Mammary epithelial cell (primary cell): ENCODE measurements at regions not wholly inside any gene's neighbourhood (a gene's known extent, or its start where the extent isn't known, plus 50 kb on each side); places are given as distances from the start of the nearest gene placed in this dataset.

ENCODE experiments used
- CTCF ChIP-seq, 2 donors: IDR thresholded peaks in 1 of 2; conservative IDR thresholded peaks in 1 of 2; 2 replicates each; pipeline ENCODE4 v1.5.1; 2011 to 2012; ENCODE audit warnings: inconsistent platforms in 2 of 2, low read length in 2 of 2, mild to moderate bottlenecking in 2 of 2, control low read depth in 1 of 2, low read depth in 1 of 2; ENCODE audit not compliant: insufficient read depth in 1 of 2; ENCODE audit errors: extremely low read depth in 1 of 2
- EZH2 ChIP-seq: IDR thresholded peaks from 2 replicates; pipeline ENCODE4 v1.6.1; 2012; ENCODE audit warnings: low read length, inconsistent platforms, borderline replicate concordance

GRCh38 chr13:69101841-69102240, 1005.8 kb upstream of the ATXN8OS start:
- TF ChIP-seq CTCF (conservative IDR thresholded peaks at IDR 0.05 in 1 of 2, IDR thresholded peaks at IDR 0.05 in 1 of 2; ENCODE audit: extremely low read depth in 1 of 2, insufficient read depth in 1 of 2, low read depth in 1 of 2, low read length in 2 of 2), result no peak
- TF ChIP-seq EZH2, result no peak
